ENCODE measurements at regions not wholly inside any gene's neighbourhood (a gene's known extent, or its start where the extent isn't known, plus 50 kb on each side); places are given as distances from the start of the nearest gene placed in this dataset.
"Not testable (repeated sequence)": the region's sequence is repeated elsewhere in the genome, so short reads cannot be mapped to it uniquely, and the experiment has no call there.

GRCh38 chr14:71365361-71365760, 458.1 kb downstream of the PCNX1 start:
- no peak for DNase-seq

GRCh38 chr14:71366861-71367260, 459.6 kb downstream of the PCNX1 start:
- no peak for DNase-seq

- DNase-seq, result peak; percentile 1
These were observed 464.6 kb downstream of the PCNX1 start for GRCh38 chr14:71371711-71372396.

- peak; percentile 14 for DNase-seq
These were observed 465.2 kb downstream of the PCNX1 start for GRCh38 chr14:71372411-71372838.

- DNase-seq, result no peak
These were observed 466.5 kb downstream of the PCNX1 start for GRCh38 chr14:71373773-71374172.

GRCh38 chr14:71374989-71375388, 467.7 kb downstream of the PCNX1 start:
- no peak for DNase-seq

GRCh38 chr14:71377099-71377498, 469.8 kb downstream of the PCNX1 start:
- no peak for DNase-seq

- DNase-seq, result no peak
These were observed 473.0 kb downstream of the PCNX1 start for GRCh38 chr14:71380271-71380670.

GRCh38 chr14:71381814-71382213, 474.6 kb downstream of the PCNX1 start:
- no peak for DNase-seq

- no peak for DNase-seq
These were observed 475.1 kb downstream of the PCNX1 start for GRCh38 chr14:71382315-71382714.

- no peak for DNase-seq
These were observed 476.3 kb downstream of the PCNX1 start for GRCh38 chr14:71383510-71383909.

- DNase-seq, result no peak
These were observed 477.0 kb downstream of the PCNX1 start for GRCh38 chr14:71384007-71384845.

GRCh38 chr14:71387753-71388152, 480.5 kb downstream of the PCNX1 start:
- DNase-seq, result no peak

GRCh38 chr14:71388336-71388735, 481.1 kb downstream of the PCNX1 start:
- no peak for DNase-seq

- DNase-seq, result no peak
These were observed 481.6 kb downstream of the PCNX1 start for GRCh38 chr14:71388862-71389261.

GRCh38 chr14:71394386-71394785, 487.1 kb downstream of the PCNX1 start:
- no peak for DNase-seq

GRCh38 chr14:71395151-71395604, 487.9 kb downstream of the PCNX1 start:
- no peak for DNase-seq

GRCh38 chr14:71395636-71396035, 488.4 kb downstream of the PCNX1 start:
- DNase-seq, result no peak

GRCh38 chr14:71396050-71396677, 488.9 kb downstream of the PCNX1 start:
- no peak for DNase-seq

- no peak for DNase-seq
These were observed 490.1 kb downstream of the PCNX1 start for GRCh38 chr14:71397371-71397770.

- DNase-seq, result no peak
These were observed 491.2 kb downstream of the PCNX1 start for GRCh38 chr14:71398450-71398849.

GRCh38 chr14:71399057-71399487, 491.8 kb downstream of the PCNX1 start:
- no peak for DNase-seq

- no peak for DNase-seq
These were observed 493.6 kb downstream of the PCNX1 start for GRCh38 chr14:71400871-71401321.

- DNase-seq, result not testable (repeated sequence)
These were observed 495.2 kb downstream of the PCNX1 start for GRCh38 chr14:71402415-71402814.
